NCI-H146 treated with DMSO at 0.1 percent for 48 hours (cell line): ENCODE measurements at regions not wholly inside any gene's neighbourhood (a gene's known extent, or its start where the extent isn't known, plus 50 kb on each side); places are given as distances from the start of the nearest gene placed in this dataset.
A peak's percentile ranks its signal among the peaks of the same experiment; 100 is the strongest.
"Not testable (repeated sequence)": the region's sequence is repeated elsewhere in the genome, so short reads cannot be mapped to it uniquely, and the experiment has no call there.

ENCODE experiments used
- DNase-seq: peaks from one replicate; lab custom pipeline; 2025; ENCODE audit not compliant: unreplicated experiment; lab: John Stamatoyannopoulos, UW

GRCh38 chr4:129248621-129249020, 152.7 kb downstream of the C4orf33 start:
- DNase-seq = no peak

- DNase-seq = no peak
Observed at GRCh38 chr4:129254126-129254525, 158.2 kb downstream of the C4orf33 start.

- no peak for DNase-seq
Observed at GRCh38 chr4:129254526-129254925, 158.6 kb downstream of the C4orf33 start.

- no peak for DNase-seq
Observed at GRCh38 chr4:129261584-129261983, 165.6 kb downstream of the C4orf33 start.

GRCh38 chr4:129264008-129264657, 168.2 kb downstream of the C4orf33 start:
- DNase-seq = no peak

- DNase-seq = no peak
Observed at GRCh38 chr4:129278868-129279267, 182.9 kb downstream of the C4orf33 start.

GRCh38 chr4:129282293-129282692, 186.3 kb downstream of the C4orf33 start:
- DNase-seq = no peak

- DNase-seq = not testable (repeated sequence)
Observed at GRCh38 chr4:129292194-129292593, 196.2 kb downstream of the C4orf33 start.

- DNase-seq = no peak
Observed at GRCh38 chr4:129314781-129315180, 218.8 kb downstream of the C4orf33 start.

- no peak for DNase-seq
Observed at GRCh38 chr4:129322920-129323319, 227.0 kb downstream of the C4orf33 start.

GRCh38 chr4:129323658-129324057, 227.7 kb downstream of the C4orf33 start:
- DNase-seq = peak; percentile 70

- no peak for DNase-seq
Observed at GRCh38 chr4:129326571-129327460, 230.9 kb downstream of the C4orf33 start.

GRCh38 chr4:129327637-129328036, 231.7 kb downstream of the C4orf33 start:
- no peak for DNase-seq

GRCh38 chr4:129328162-129328561, 232.2 kb downstream of the C4orf33 start:
- no peak for DNase-seq

GRCh38 chr4:129334136-129334535, 238.2 kb downstream of the C4orf33 start:
- no peak for DNase-seq

- peak; percentile 23 for DNase-seq
Observed at GRCh38 chr4:129335276-129335675, 239.3 kb downstream of the C4orf33 start.

GRCh38 chr4:129335818-129336217, 239.9 kb downstream of the C4orf33 start:
- no peak for DNase-seq

GRCh38 chr4:129336457-129337227, 240.7 kb downstream of the C4orf33 start:
- DNase-seq = no peak

- DNase-seq = no peak
Observed at GRCh38 chr4:129337228-129337620, 241.3 kb downstream of the C4orf33 start.

GRCh38 chr4:129342819-129343408, 247.0 kb downstream of the C4orf33 start:
- no peak for DNase-seq

- DNase-seq = no peak
Observed at GRCh38 chr4:129344058-129344457, 248.1 kb downstream of the C4orf33 start.
